Skin epidermis (tissue), 12 donors: ENCODE measurements at regions not wholly inside any gene's neighbourhood (a gene's known extent, or its start where the extent isn't known, plus 50 kb on each side); places are given as distances from the start of the nearest gene placed in this dataset.
"Not testable (repeated sequence)": the region's sequence is repeated elsewhere in the genome, so short reads cannot be mapped to it uniquely, and the experiment has no call there.

Source experiments
- H3K27ac ChIP-seq, 21 experiments: fragments of 200-600 bp; sonication (generic) in 11 of 21; one replicate each; pipeline ENCODE4 v1.5.0; 2020; ENCODE audit warnings: mild to moderate bottlenecking in 3 of 21, inconsistent platforms in 2 of 21, moderate library complexity in 2 of 21
- H3K4me3 ChIP-seq, 7 experiments: fragments of 200-600 bp; sonication (generic) in 2 of 7; one replicate each; pipeline ENCODE4 v1.5.0; 2020; ENCODE audit warnings: inconsistent platforms in 2 of 7, mild to moderate bottlenecking in 2 of 7, moderate library complexity in 1 of 7

GRCh38 chrY:18866887-18867551 is 93.5 kb upstream of the HSFY2 start:
- not testable (repeated sequence) for H3K4me3 ChIP-seq, H3K27ac ChIP-seq

- not testable (repeated sequence) for H3K27ac ChIP-seq, H3K4me3 ChIP-seq
Measured at GRCh38 chrY:18860856-18861255, 87.3 kb upstream of the HSFY2 start.

- H3K4me3 ChIP-seq, H3K27ac ChIP-seq: not testable (repeated sequence)
Measured at GRCh38 chrY:18858484-18859191, 85.1 kb upstream of the HSFY2 start.

- not testable (repeated sequence) for H3K4me3 ChIP-seq, H3K27ac ChIP-seq
Measured at GRCh38 chrY:18855184-18855583, 81.6 kb upstream of the HSFY2 start.

GRCh38 chrY:18853323-18853722 is 79.8 kb upstream of the HSFY2 start:
- H3K27ac ChIP-seq, H3K4me3 ChIP-seq: not testable (repeated sequence)

- H3K27ac ChIP-seq, H3K4me3 ChIP-seq: not testable (repeated sequence)
Measured at GRCh38 chrY:18836643-18837042, 63.1 kb upstream of the HSFY2 start.
